H9 (cell line): ENCODE measurements at regions not wholly inside any gene's neighbourhood (a gene's known extent, or its start where the extent isn't known, plus 50 kb on each side); places are given as distances from the start of the nearest gene placed in this dataset.

ENCODE experiments used
- DNase-seq: peaks from one replicate; pipeline ENCODE4 v3.0.0-alpha.2; 2017
- H2AFZ ChIP-seq: one replicate; pipeline ENCODE4 v1.6.1; 2013; ENCODE audit warnings: mild to moderate bottlenecking, low read length, control low read depth, moderate library complexity
- H2AK5ac ChIP-seq: 2 replicates; pipeline ENCODE4 v1.6.1; 2013; ENCODE audit warnings: low read length, control low read depth, mixed read lengths; ENCODE audit not compliant: insufficient read length
- H2BK120ac ChIP-seq: one replicate; pipeline ENCODE4 v1.6.1; 2013; ENCODE audit warnings: low read depth, mild to moderate bottlenecking, low read length, control low read depth, inconsistent platforms; ENCODE audit not compliant: poor library complexity, severe bottlenecking
- H2BK12ac ChIP-seq: 2 replicates; pipeline ENCODE4 v1.6.1; 2013; ENCODE audit warnings: low read length, control low read depth, mixed read lengths, low read depth; ENCODE audit not compliant: insufficient read length
- H2BK15ac ChIP-seq: 2 replicates; pipeline ENCODE4 v1.6.1; 2013; ENCODE audit warnings: low read depth, low read length, control low read depth
- H2BK20ac ChIP-seq: one replicate; pipeline ENCODE4 v1.6.1; 2013; ENCODE audit warnings: low read depth, mild to moderate bottlenecking, low read length, control low read depth, inconsistent platforms; ENCODE audit not compliant: poor library complexity, severe bottlenecking
- H2BK5ac ChIP-seq: 2 replicates; pipeline ENCODE4 v1.6.1; 2013; ENCODE audit warnings: low read length, control low read depth, mixed read lengths; ENCODE audit not compliant: insufficient read length
- H3K14ac ChIP-seq: 2 replicates; pipeline ENCODE4 v1.6.1; 2013; ENCODE audit warnings: low read length, control low read depth; ENCODE audit not compliant: insufficient read depth
- H3K18ac ChIP-seq: 2 replicates; pipeline ENCODE4 v1.6.1; 2013; ENCODE audit warnings: low read depth, mild to moderate bottlenecking, mixed read lengths, low read length, control low read depth; ENCODE audit not compliant: insufficient read length
- H3K23ac ChIP-seq: 2 replicates; pipeline ENCODE4 v1.6.1; 2013; ENCODE audit warnings: low read length, control low read depth, mixed read lengths, low read depth; ENCODE audit not compliant: insufficient read length
- H3K23me2 ChIP-seq: 2 replicates; pipeline ENCODE4 v1.6.1; 2013; ENCODE audit warnings: low read depth, mild to moderate bottlenecking, mixed read lengths, low read length, control low read depth; ENCODE audit not compliant: insufficient read length, poor library complexity, severe bottlenecking
- H3K27ac ChIP-seq: 2 replicates; pipeline ENCODE4 v1.5.1; 2013; ENCODE audit warnings: low read length, control low read depth, mixed read lengths, low read depth; ENCODE audit not compliant: insufficient read length
- H3K27me3 ChIP-seq: 2 replicates; pipeline ENCODE4 v1.6.1; 2013; ENCODE audit warnings: low read length, control low read depth, inconsistent platforms; ENCODE audit not compliant: insufficient read depth
- H3K4ac ChIP-seq: 2 replicates; pipeline ENCODE4 v1.6.1; 2013; ENCODE audit warnings: low read depth, mild to moderate bottlenecking, control low read depth, inconsistent platforms, low read length, moderate library complexity
- H3K4me1 ChIP-seq: 2 replicates; pipeline ENCODE4 v1.6.1; 2013; ENCODE audit warnings: low read length, control low read depth, inconsistent platforms; ENCODE audit not compliant: insufficient read depth
- H3K4me2 ChIP-seq: 2 replicates; pipeline ENCODE4 v1.6.1; 2013; ENCODE audit warnings: low read length, control low read depth, mixed read lengths; ENCODE audit not compliant: insufficient read length, insufficient read depth
- H3K56ac ChIP-seq: 2 replicates; pipeline ENCODE4 v1.6.1; 2013; ENCODE audit warnings: low read depth, mild to moderate bottlenecking, mixed read lengths, low read length, control low read depth; ENCODE audit not compliant: insufficient read length
- H3K79me1 ChIP-seq: 2 replicates; pipeline ENCODE4 v1.6.1; 2013; ENCODE audit warnings: low read depth, mild to moderate bottlenecking, moderate library complexity, low read length, control low read depth, inconsistent platforms; ENCODE audit not compliant: insufficient read depth, poor library complexity, severe bottlenecking
- H3K79me2 ChIP-seq: 2 replicates; pipeline ENCODE4 v1.6.1; 2013; ENCODE audit warnings: low read length, control low read depth, inconsistent platforms; ENCODE audit not compliant: insufficient read depth
- H3K9ac ChIP-seq: 2 replicates; pipeline ENCODE4 v1.6.1; 2013; ENCODE audit warnings: low read length, control low read depth, mixed read lengths; ENCODE audit not compliant: insufficient read length; ENCODE audit errors: extremely low read depth
- H3K9me3 ChIP-seq: one replicate; pipeline ENCODE4 v1.6.1; 2013; ENCODE audit warnings: low read depth, low read length, inconsistent platforms; ENCODE audit not compliant: control insufficient read depth
- H3T11ph ChIP-seq: one replicate; pipeline ENCODE4 v1.6.1; 2013; ENCODE audit warnings: mild to moderate bottlenecking, low read length, control low read depth, inconsistent platforms
- H4K20me1 ChIP-seq: one replicate; pipeline ENCODE4 v1.6.1; 2013; ENCODE audit not compliant: control insufficient read depth, insufficient read length, insufficient read depth
- H4K5ac ChIP-seq: 2 replicates; pipeline ENCODE4 v1.6.1; 2013; ENCODE audit warnings: low read depth, mild to moderate bottlenecking, mixed read lengths, low read length, control low read depth; ENCODE audit not compliant: insufficient read length
- H4K8ac ChIP-seq: replicated peaks from 2 replicates; pipeline ENCODE4 v1.6.1; 2013; ENCODE audit warnings: low read length, control low read depth, mixed read lengths, low read depth; ENCODE audit not compliant: insufficient read length
- H4K91ac ChIP-seq: 2 replicates; pipeline ENCODE4 v1.6.1; 2013; ENCODE audit warnings: low read depth, mild to moderate bottlenecking, moderate library complexity, mixed read lengths, low read length, control low read depth; ENCODE audit not compliant: insufficient read length
- H3K27ac Mint-ChIP-seq, 3 experiments: 2 replicates in 2 of 3; 3 replicates in 1 of 3; pipeline ENCODE4 v1.8.0; 2020 to 2021; ENCODE audit warnings: mixed read lengths in 3 of 3, mild to moderate bottlenecking in 1 of 3, moderate library complexity in 1 of 3
- H3K27me3 Mint-ChIP-seq: 2 replicates; pipeline ENCODE4 v1.8.0; 2021; ENCODE audit warnings: low read depth, mild to moderate bottlenecking, moderate library complexity, mixed read lengths
- H3K36me3 Mint-ChIP-seq, 3 experiments: 2 replicates in 2 of 3; 3 replicates in 1 of 3; pipeline ENCODE4 v1.8.0; 2020 to 2021; ENCODE audit warnings: low read depth in 3 of 3, mixed read lengths in 3 of 3; ENCODE audit not compliant: insufficient read depth in 1 of 3
- H3K4me1 Mint-ChIP-seq, 2 experiments: 2 replicates each; pipeline ENCODE4 v1.8.0; 2020; ENCODE audit warnings: mixed read lengths in 2 of 2
- H3K4me3 Mint-ChIP-seq, 2 experiments: 2 replicates in 1 of 2; 3 replicates in 1 of 2; pipeline ENCODE4 v1.8.0; 2020 to 2021; ENCODE audit warnings: mild to moderate bottlenecking in 2 of 2, mixed read lengths in 2 of 2, moderate library complexity in 1 of 2
- H3K9me3 Mint-ChIP-seq, 2 experiments: 2 replicates in 1 of 2; 3 replicates in 1 of 2; pipeline ENCODE4 v1.8.0; 2020; ENCODE audit warnings: mild to moderate bottlenecking in 2 of 2, mixed read lengths in 2 of 2, moderate library complexity in 1 of 2
- WGBS: extraction: QIAGEN DNeasy Blood & Tissue Kit; methylation state at CpG from one replicate; pipeline ENCODE4 v1.1.7; 2013; ENCODE audit warnings: missing lambda C conversion rate, low lambda C conversion rate, mixed read lengths; ENCODE audit not compliant: insufficient read length; ENCODE audit errors: extremely low coverage; 5-methylcytosine and 5-hydroxymethylcytosine counted together
- TF ChIP-seq, protein P1 (sequence below): fragments of 200-600 bp; sonication (generic); conservative IDR thresholded peaks from 3 replicates; pipeline ENCODE4 v1.8.0; 2021; ENCODE audit warnings: antibody characterized with exemption, mild to moderate bottlenecking

GRCh38 chr7:65471587-65471986, 97.9 kb downstream of the ZNF92 start:
- H3K4me1 ChIP-seq = no peaks in the 10 kb centered on the region; the same call in 1 of the 2 replicates

More at GRCh38 chr7:65471587-65471986, 97.9 kb downstream of the ZNF92 start:
- no peak overlapping the region for H4K8ac ChIP-seq
- H4K91ac ChIP-seq = no peak overlapping the region
- no peak overlapping the region for H2BK12ac ChIP-seq
- no peak overlapping the region for H2AFZ ChIP-seq
- no peak for DNase-seq
- no peak overlapping the region for H3K27ac ChIP-seq
- no peak overlapping the region for H3K4me2 ChIP-seq
- H3K56ac ChIP-seq = no peak overlapping the region
- H3K23ac ChIP-seq = no peak overlapping the region
- Mint-ChIP-seq H3K27me3 (peaks cover 16% of the 10 kb centered on the region), H3K9me3 (peaks cover 27 to 38% of the 10 kb centered on the region in 2 experiments), H3K4me1 (peaks cover 9 to 12% of the 10 kb centered on the region in 2 experiments), H3K4me3 (no peak overlapping the region), H3K27ac (no peak overlapping the region), H3K36me3 (peaks cover 0 to 4% (median 2%) of the 10 kb centered on the region in 3 experiments; a peak in 3 of 7 replicates)
- no peak overlapping the region for H2BK20ac ChIP-seq
- H2AK5ac ChIP-seq = no peak overlapping the region
- no peak overlapping the region for H3K4ac ChIP-seq
- no peak overlapping the region for H3T11ph ChIP-seq
- WGBS = no CpG with 5 or more reads among the region's 4 CpGs
- H3K18ac ChIP-seq = no peak overlapping the region
- no peaks in the 10 kb centered on the region for H3K23me2 ChIP-seq
- H4K5ac ChIP-seq = no peak overlapping the region
- no peak overlapping the region for H3K14ac ChIP-seq
- H3K27me3 ChIP-seq = no peaks in the 10 kb centered on the region
- H2BK120ac ChIP-seq = no peak overlapping the region
- no peaks in the 10 kb centered on the region for H3K79me1 ChIP-seq
- H4K20me1 ChIP-seq = no peaks in the 10 kb centered on the region
- TF ChIP-seq, protein P1, sequence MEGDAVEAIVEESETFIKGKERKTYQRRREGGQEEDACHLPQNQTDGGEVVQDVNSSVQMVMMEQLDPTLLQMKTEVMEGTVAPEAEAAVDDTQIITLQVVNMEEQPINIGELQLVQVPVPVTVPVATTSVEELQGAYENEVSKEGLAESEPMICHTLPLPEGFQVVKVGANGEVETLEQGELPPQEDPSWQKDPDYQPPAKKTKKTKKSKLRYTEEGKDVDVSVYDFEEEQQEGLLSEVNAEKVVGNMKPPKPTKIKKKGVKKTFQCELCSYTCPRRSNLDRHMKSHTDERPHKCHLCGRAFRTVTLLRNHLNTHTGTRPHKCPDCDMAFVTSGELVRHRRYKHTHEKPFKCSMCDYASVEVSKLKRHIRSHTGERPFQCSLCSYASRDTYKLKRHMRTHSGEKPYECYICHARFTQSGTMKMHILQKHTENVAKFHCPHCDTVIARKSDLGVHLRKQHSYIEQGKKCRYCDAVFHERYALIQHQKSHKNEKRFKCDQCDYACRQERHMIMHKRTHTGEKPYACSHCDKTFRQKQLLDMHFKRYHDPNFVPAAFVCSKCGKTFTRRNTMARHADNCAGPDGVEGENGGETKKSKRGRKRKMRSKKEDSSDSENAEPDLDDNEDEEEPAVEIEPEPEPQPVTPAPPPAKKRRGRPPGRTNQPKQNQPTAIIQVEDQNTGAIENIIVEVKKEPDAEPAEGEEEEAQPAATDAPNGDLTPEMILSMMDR = no peak
- no peak overlapping the region for H3K9ac ChIP-seq
- H2BK15ac ChIP-seq = no peak overlapping the region
- H3K79me2 ChIP-seq = no peaks in the 10 kb centered on the region
- H2BK5ac ChIP-seq = no peak overlapping the region
- H3K9me3 ChIP-seq = no peaks in the 10 kb centered on the region
